ENCODE measurements at regions not wholly inside any gene's neighbourhood (a gene's known extent, or its start where the extent isn't known, plus 50 kb on each side); places are given as distances from the start of the nearest gene placed in this dataset.

GRCh38 chr6:88459643-88460042 is 293.5 kb upstream of the CNR1 start:
- TF ChIP-seq CTCF (IDR thresholded peaks at IDR 0.05; ENCODE audit: unreplicated experiment) = no peak
- H3K4me3 Mint-ChIP-seq (ENCODE audit: low read depth) = no peak overlapping the region
- H3K9me3 Mint-ChIP-seq (ENCODE audit: low read depth) = no peaks in the 10 kb centered on the region
- no peak overlapping the region for H3K27ac Mint-ChIP-seq
- H3K4me1 Mint-ChIP-seq (ENCODE audit: low read depth) = no peaks in the 10 kb centered on the region
- no peak for DNase-seq (ENCODE audit: low spot score, unreplicated experiment)
- H3K36me3 Mint-ChIP-seq (ENCODE audit: insufficient read depth) = no peaks in the 10 kb centered on the region
- no peaks in the 10 kb centered on the region for H3K27me3 Mint-ChIP-seq

- Mint-ChIP-seq H3K4me3 (ENCODE audit: low read depth) (no peak overlapping the region), H3K9me3 (ENCODE audit: low read depth) (no peaks in the 10 kb centered on the region), H3K27me3 (no peaks in the 10 kb centered on the region), H3K4me1 (ENCODE audit: low read depth) (no peaks in the 10 kb centered on the region), H3K27ac (no peak overlapping the region), H3K36me3 (ENCODE audit: insufficient read depth) (no peaks in the 10 kb centered on the region)
- no peak for DNase-seq (ENCODE audit: low spot score, unreplicated experiment)
- no peak for TF ChIP-seq CTCF (IDR thresholded peaks at IDR 0.05; ENCODE audit: unreplicated experiment)
These were observed 293.0 kb upstream of the CNR1 start for GRCh38 chr6:88459189-88459588.

GRCh38 chr6:88458662-88459061 is 292.5 kb upstream of the CNR1 start:
- Mint-ChIP-seq H3K36me3 (ENCODE audit: insufficient read depth) (no peaks in the 10 kb centered on the region), H3K27me3 (no peaks in the 10 kb centered on the region), H3K9me3 (ENCODE audit: low read depth) (no peaks in the 10 kb centered on the region), H3K4me3 (ENCODE audit: low read depth) (no peak overlapping the region), H3K27ac (no peak overlapping the region), H3K4me1 (ENCODE audit: low read depth) (no peaks in the 10 kb centered on the region)
- TF ChIP-seq CTCF (IDR thresholded peaks at IDR 0.05; ENCODE audit: unreplicated experiment) = no peak
- no peak for DNase-seq (ENCODE audit: low spot score, unreplicated experiment)

GRCh38 chr6:88456221-88456859 is 290.2 kb upstream of the CNR1 start:
- no peak for TF ChIP-seq CTCF (IDR thresholded peaks at IDR 0.05; ENCODE audit: unreplicated experiment)
- H3K27ac Mint-ChIP-seq = no peak overlapping the region

GRCh38 chr6:88455317-88455716 is 289.2 kb upstream of the CNR1 start:
- DNase-seq (ENCODE audit: low spot score, unreplicated experiment) = no peak
- H3K9me3 Mint-ChIP-seq (ENCODE audit: low read depth) = no peaks in the 10 kb centered on the region
- no peaks in the 10 kb centered on the region for H3K4me1 Mint-ChIP-seq (ENCODE audit: low read depth)
- H3K4me3 Mint-ChIP-seq (ENCODE audit: low read depth) = no peak overlapping the region
- no peak overlapping the region for H3K27ac Mint-ChIP-seq
- H3K36me3 Mint-ChIP-seq (ENCODE audit: insufficient read depth) = no peaks in the 10 kb centered on the region
- no peaks in the 10 kb centered on the region for H3K27me3 Mint-ChIP-seq
- no peak for TF ChIP-seq CTCF (IDR thresholded peaks at IDR 0.05; ENCODE audit: unreplicated experiment)

More at GRCh38 chr6:88456221-88456859, 290.2 kb upstream of the CNR1 start:
- DNase-seq (ENCODE audit: low spot score, unreplicated experiment) = no peak
- Mint-ChIP-seq H3K36me3 (ENCODE audit: insufficient read depth) (no peaks in the 10 kb centered on the region), H3K4me1 (ENCODE audit: low read depth) (no peaks in the 10 kb centered on the region), H3K4me3 (ENCODE audit: low read depth) (no peak overlapping the region), H3K27me3 (no peaks in the 10 kb centered on the region), H3K9me3 (ENCODE audit: low read depth) (no peaks in the 10 kb centered on the region)
